SK-N-MC (cell line): ENCODE measurements at regions not wholly inside any gene's neighbourhood (a gene's known extent, or its start where the extent isn't known, plus 50 kb on each side); places are given as distances from the start of the nearest gene placed in this dataset.

Source experiments
- EZH2 ChIP-seq: fragments of 200-600 bp; sonication (generic); IDR thresholded peaks from one replicate; pipeline ENCODE4 v1.6.1; 2017; ENCODE audit warnings: antibody characterized with exemption
- FOXP2 ChIP-seq: optimal IDR thresholded peaks from 2 replicates; pipeline ENCODE3; 2011; ENCODE audit warnings: mild to moderate bottlenecking, moderate library complexity; ENCODE audit not compliant: insufficient read depth; ENCODE audit errors: extremely low read length, control extremely low read depth
- POLR2AphosphoS5 ChIP-seq: IDR thresholded peaks from 2 replicates; pipeline ENCODE4 v1.6.1; 2012; ENCODE audit warnings: mild to moderate bottlenecking, low read depth, low read length, borderline replicate concordance

GRCh38 chr11:70535191-70535971 is 137.1 kb downstream of the CTTN start:
- TF ChIP-seq EZH2 (no peak), POLR2AphosphoS5 (no peak), FOXP2 (no peak)
